IPS-NIHi7 (cell line): ENCODE measurements at regions not wholly inside any gene's neighbourhood (a gene's known extent, or its start where the extent isn't known, plus 50 kb on each side); places are given as distances from the start of the nearest gene placed in this dataset.

ENCODE experiments used
- DNase-seq: peaks from one replicate; pipeline ENCODE4 v3.0.0; 2012; ENCODE audit warnings: mixed read lengths; ENCODE audit errors: extremely low spot score

- no peak for DNase-seq
Measured at GRCh38 chr16:7097518-7097917, 235.1 kb upstream of the RBFOX1 start.

GRCh38 chr16:7093511-7093910 is 239.1 kb upstream of the RBFOX1 start:
- no peak for DNase-seq

GRCh38 chr16:7090628-7091115 is 242.0 kb upstream of the RBFOX1 start:
- no peak for DNase-seq

GRCh38 chr16:7089751-7090150 is 242.9 kb upstream of the RBFOX1 start:
- no peak for DNase-seq

GRCh38 chr16:7088711-7089110 is 243.9 kb upstream of the RBFOX1 start:
- no peak for DNase-seq

GRCh38 chr16:7086822-7087616 is 245.6 kb upstream of the RBFOX1 start:
- DNase-seq = no peak

- DNase-seq = no peak
Measured at GRCh38 chr16:7085776-7086175, 246.9 kb upstream of the RBFOX1 start.

- DNase-seq = no peak
Measured at GRCh38 chr16:7083096-7083495, 249.5 kb upstream of the RBFOX1 start.

- DNase-seq = no peak
Measured at GRCh38 chr16:7077636-7078035, 255.0 kb upstream of the RBFOX1 start.

- DNase-seq = no peak
Measured at GRCh38 chr16:7074715-7075114, 257.9 kb upstream of the RBFOX1 start.

GRCh38 chr16:7057458-7057857 is 275.2 kb upstream of the RBFOX1 start:
- no peak for DNase-seq

- no peak for DNase-seq
Measured at GRCh38 chr16:7055443-7055842, 277.2 kb upstream of the RBFOX1 start.

GRCh38 chr16:7051591-7052349 is 280.9 kb upstream of the RBFOX1 start:
- no peak for DNase-seq

- no peak for DNase-seq
Measured at GRCh38 chr16:7044331-7044730, 288.3 kb upstream of the RBFOX1 start.

- no peak for DNase-seq
Measured at GRCh38 chr16:7038475-7038874, 294.2 kb upstream of the RBFOX1 start.

- DNase-seq = no peak
Measured at GRCh38 chr16:7037495-7037894, 295.1 kb upstream of the RBFOX1 start.

- no peak for DNase-seq
Measured at GRCh38 chr16:7031031-7031430, 301.6 kb upstream of the RBFOX1 start.

- DNase-seq = no peak
Measured at GRCh38 chr16:7027401-7027800, 305.2 kb upstream of the RBFOX1 start.

- no peak for DNase-seq
Measured at GRCh38 chr16:7026639-7027038, 306.0 kb upstream of the RBFOX1 start.

- peak; percentile 32 for DNase-seq
Measured at GRCh38 chr16:7025616-7026190, 306.9 kb upstream of the RBFOX1 start.

- DNase-seq = no peak
Measured at GRCh38 chr16:7021653-7022275, 310.9 kb upstream of the RBFOX1 start.

GRCh38 chr16:7017006-7017662 is 315.5 kb upstream of the RBFOX1 start:
- no peak for DNase-seq
